ENCODE measurements at regions not wholly inside any gene's neighbourhood (a gene's known extent, or its start where the extent isn't known, plus 50 kb on each side); places are given as distances from the start of the nearest gene placed in this dataset.
"Not testable (repeated sequence)": the region's sequence is repeated elsewhere in the genome, so short reads cannot be mapped to it uniquely, and the experiment has no call there.

- H3K27ac Mint-ChIP-seq, result no peak overlapping the region
- H3K4me3 Mint-ChIP-seq, result no peak overlapping the region
- no peaks in the 10 kb centered on the region for H3K4me1 Mint-ChIP-seq
- DNase-seq, result no peak
- POLR2A ChIA-PET, result no interaction called here
- no peaks in the 10 kb centered on the region for H3K36me3 Mint-ChIP-seq (ENCODE audit: low read depth)
- CTCF ChIA-PET, result no interaction called here
- H3K9me3 Mint-ChIP-seq, result peaks cover 4% of the 10 kb centered on the region
- no peaks in the 10 kb centered on the region for H3K27me3 Mint-ChIP-seq
Observed at GRCh38 chr2:124995185-124995912, 970.3 kb downstream of the CNTNAP5 start.

GRCh38 chr2:124996406-124996805 lies 971.3 kb downstream of the CNTNAP5 start:
- H3K36me3 Mint-ChIP-seq (ENCODE audit: low read depth), result no peaks in the 10 kb centered on the region
- H3K4me1 Mint-ChIP-seq, result no peaks in the 10 kb centered on the region
- POLR2A ChIA-PET, result no interaction called here
- DNase-seq, result no peak
- no peak overlapping the region for H3K27ac Mint-ChIP-seq
- H3K9me3 Mint-ChIP-seq, result peaks cover 4% of the 10 kb centered on the region
- H3K4me3 Mint-ChIP-seq, result no peak overlapping the region
- CTCF ChIA-PET, result no interaction called here
- no peaks in the 10 kb centered on the region for H3K27me3 Mint-ChIP-seq

GRCh38 chr2:124999906-125000305 lies 974.8 kb downstream of the CNTNAP5 start:
- no peak for DNase-seq
- Mint-ChIP-seq H3K36me3 (ENCODE audit: low read depth) (no peaks in the 10 kb centered on the region), H3K27me3 (no peaks in the 10 kb centered on the region), H3K9me3 (peaks cover 6% of the 10 kb centered on the region), H3K4me3 (no peak overlapping the region), H3K27ac (no peak overlapping the region), H3K4me1 (no peaks in the 10 kb centered on the region)
- ChIA-PET POLR2A (no interaction called here), CTCF (no interaction called here)

GRCh38 chr2:125004106-125004800 lies 979.2 kb downstream of the CNTNAP5 start:
- ChIA-PET CTCF (no interaction called here), POLR2A (no interaction called here)
- no peak for DNase-seq
- Mint-ChIP-seq H3K36me3 (ENCODE audit: low read depth) (no peaks in the 10 kb centered on the region), H3K4me1 (no peaks in the 10 kb centered on the region), H3K4me3 (no peak overlapping the region), H3K27me3 (no peaks in the 10 kb centered on the region), H3K27ac (no peak overlapping the region), H3K9me3 (peaks cover 2% of the 10 kb centered on the region)

GRCh38 chr2:125006676-125007075 lies 981.6 kb downstream of the CNTNAP5 start:
- Mint-ChIP-seq H3K4me1 (no peaks in the 10 kb centered on the region), H3K27ac (no peak overlapping the region), H3K27me3 (no peaks in the 10 kb centered on the region), H3K36me3 (ENCODE audit: low read depth) (no peaks in the 10 kb centered on the region), H3K9me3 (peaks cover 1% of the 10 kb centered on the region), H3K4me3 (no peak overlapping the region)
- POLR2A ChIA-PET, result no interaction called here
- DNase-seq, result no peak
- CTCF ChIA-PET, result no interaction called here

GRCh38 chr2:125028721-125029120 lies 1003.6 kb downstream of the CNTNAP5 start:
- POLR2A ChIA-PET; H3K27me3 Mint-ChIP-seq; DNase-seq; H3K27ac Mint-ChIP-seq; CTCF ChIA-PET; H3K4me3 Mint-ChIP-seq; H3K4me1 Mint-ChIP-seq; H3K36me3 Mint-ChIP-seq (ENCODE audit: low read depth): not testable (repeated sequence)
- peaks cover 21% of the 10 kb centered on the region for H3K9me3 Mint-ChIP-seq

DNA sequence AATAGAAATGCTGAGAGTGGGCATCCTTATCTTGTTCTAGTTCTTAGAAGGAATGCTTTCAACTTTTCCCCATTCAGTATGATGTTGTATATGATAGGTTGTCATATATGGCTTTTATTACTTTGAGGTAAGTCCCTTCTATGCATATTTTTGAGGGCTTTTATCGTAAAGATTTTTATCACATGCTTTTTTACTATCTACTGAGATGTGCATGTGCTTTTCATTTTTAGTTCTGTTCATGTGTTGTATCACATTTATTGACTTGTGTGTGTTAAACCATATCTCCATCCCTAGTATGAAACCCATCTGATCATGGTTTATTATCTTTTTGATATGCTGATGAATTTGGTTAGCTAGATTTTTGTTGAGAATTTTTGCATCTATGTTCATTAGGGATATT lies 1008.8 kb downstream of the CNTNAP5 start:
- DNase-seq, result no peak
- ChIA-PET POLR2A (no interaction called here), CTCF (no interaction called here)
- no peaks in the 10 kb centered on the region for H3K36me3 Mint-ChIP-seq (ENCODE audit: low read depth)
- no peak overlapping the region for H3K4me3 Mint-ChIP-seq
- H3K27me3 Mint-ChIP-seq, result no peaks in the 10 kb centered on the region
- H3K4me1 Mint-ChIP-seq, result no peaks in the 10 kb centered on the region
- no peak overlapping the region for H3K27ac Mint-ChIP-seq
- H3K9me3 Mint-ChIP-seq, result peaks cover 9% of the 10 kb centered on the region

- H3K4me3 Mint-ChIP-seq, result no peak overlapping the region
- ChIA-PET POLR2A (no interaction called here), CTCF (no interaction called here)
- H3K27ac Mint-ChIP-seq, result no peak overlapping the region
- H3K9me3 Mint-ChIP-seq, result peaks cover 10% of the 10 kb centered on the region
- H3K4me1 Mint-ChIP-seq, result no peaks in the 10 kb centered on the region
- no peaks in the 10 kb centered on the region for H3K36me3 Mint-ChIP-seq (ENCODE audit: low read depth)
- no peak for DNase-seq
- H3K27me3 Mint-ChIP-seq, result no peaks in the 10 kb centered on the region
Observed at GRCh38 chr2:125037135-125037653, 1012.1 kb downstream of the CNTNAP5 start.

DNA sequence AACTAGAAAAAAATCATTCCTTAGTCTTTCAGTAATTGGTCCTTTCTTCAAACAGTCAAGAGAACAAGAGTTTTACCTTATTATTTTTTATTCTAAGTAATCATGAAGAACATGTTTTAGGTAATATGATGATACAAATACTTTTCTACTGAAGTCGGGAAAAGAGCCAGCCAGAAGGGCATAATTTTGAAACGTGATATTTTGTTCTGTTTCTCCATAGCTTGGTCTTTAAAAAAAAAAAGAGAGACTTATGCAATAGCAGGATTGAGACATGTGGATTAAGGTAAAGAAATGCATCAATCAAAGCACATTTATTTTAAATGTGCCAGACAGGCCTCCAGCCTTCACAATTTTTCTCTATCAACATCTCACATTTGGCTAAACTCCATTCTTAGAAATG lies 1016.8 kb downstream of the CNTNAP5 start:
- Mint-ChIP-seq H3K27me3 (no peaks in the 10 kb centered on the region), H3K4me3 (no peak overlapping the region), H3K4me1 (no peaks in the 10 kb centered on the region), H3K27ac (no peak overlapping the region), H3K9me3 (peaks cover 4% of the 10 kb centered on the region), H3K36me3 (ENCODE audit: low read depth) (no peaks in the 10 kb centered on the region)
- ChIA-PET POLR2A (no interaction called here), CTCF (no interaction called here)
- no peak for DNase-seq

- Mint-ChIP-seq H3K4me3 (no peak overlapping the region), H3K36me3 (ENCODE audit: low read depth) (no peaks in the 10 kb centered on the region), H3K27ac (no peak overlapping the region), H3K4me1 (no peaks in the 10 kb centered on the region), H3K9me3 (peaks cover 4% of the 10 kb centered on the region), H3K27me3 (no peaks in the 10 kb centered on the region)
- POLR2A ChIA-PET, result no interaction called here
- DNase-seq, result no peak
- CTCF ChIA-PET, result no interaction called here
Observed at GRCh38 chr2:125042727-125043126, 1017.6 kb downstream of the CNTNAP5 start.

DNA sequence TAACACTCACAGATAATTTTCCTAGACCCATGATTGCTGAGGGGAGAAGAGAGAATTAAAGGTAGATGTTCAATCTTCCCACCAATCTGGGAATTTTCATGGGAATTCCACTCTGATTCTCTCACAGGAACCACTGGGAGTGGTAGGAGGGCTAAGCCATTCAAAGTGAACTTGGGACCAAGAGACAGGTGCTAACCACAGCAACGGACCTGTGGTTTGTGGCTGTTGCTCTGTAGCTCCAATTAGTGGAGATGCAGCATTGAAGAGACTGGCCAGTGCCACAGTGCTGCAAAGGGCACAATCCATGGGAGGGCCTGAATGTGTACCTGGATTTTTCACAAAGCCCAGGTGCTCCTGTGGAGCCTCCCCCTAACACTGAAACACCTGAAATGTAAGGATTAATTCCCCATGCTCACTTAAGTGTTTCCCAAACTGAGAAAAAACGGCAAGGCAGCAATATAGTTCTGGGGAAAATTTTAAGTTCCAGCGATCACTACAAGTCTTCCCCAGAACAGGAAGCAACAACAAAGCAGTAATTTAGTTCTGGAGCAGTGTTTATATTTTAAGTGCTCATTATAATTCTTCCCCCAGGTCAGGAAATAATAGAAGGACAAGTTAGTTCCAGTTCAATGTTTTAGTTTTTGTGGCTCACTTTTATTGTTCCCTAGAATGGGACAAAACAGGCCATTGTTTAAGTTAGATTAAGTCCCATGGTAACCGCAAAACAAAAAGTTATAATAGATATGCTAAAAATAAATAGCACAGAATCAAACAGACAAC lies 1045.8 kb downstream of the CNTNAP5 start:
- CTCF ChIA-PET, result no interaction called here
- POLR2A ChIA-PET, result no interaction called here
- H3K9me3 Mint-ChIP-seq, result peaks cover 5% of the 10 kb centered on the region
- no peaks in the 10 kb centered on the region for H3K4me1 Mint-ChIP-seq
- DNase-seq, result no peak
- no peaks in the 10 kb centered on the region for H3K27me3 Mint-ChIP-seq
- no peak overlapping the region for H3K27ac Mint-ChIP-seq
- H3K4me3 Mint-ChIP-seq, result no peak overlapping the region
- no peaks in the 10 kb centered on the region for H3K36me3 Mint-ChIP-seq (ENCODE audit: low read depth)

GRCh38 chr2:125073440-125073839 lies 1048.4 kb downstream of the CNTNAP5 start:
- Mint-ChIP-seq H3K9me3 (peaks cover 5% of the 10 kb centered on the region), H3K4me3 (no peak overlapping the region), H3K27me3 (no peaks in the 10 kb centered on the region), H3K4me1 (no peaks in the 10 kb centered on the region), H3K36me3 (ENCODE audit: low read depth) (no peaks in the 10 kb centered on the region), H3K27ac (no peak overlapping the region)
- ChIA-PET CTCF (no interaction called here), POLR2A (no interaction called here)
- no peak for DNase-seq

GRCh38 chr2:125085904-125086303 lies 1060.8 kb downstream of the CNTNAP5 start:
- no peak overlapping the region for H3K27ac Mint-ChIP-seq
- CTCF ChIA-PET, result no interaction called here

More at GRCh38 chr2:125085904-125086303, 1060.8 kb downstream of the CNTNAP5 start:
- Mint-ChIP-seq H3K4me3 (no peak overlapping the region), H3K27me3 (no peaks in the 10 kb centered on the region), H3K36me3 (ENCODE audit: low read depth) (no peaks in the 10 kb centered on the region), H3K9me3 (peaks cover 11% of the 10 kb centered on the region), H3K4me1 (no peaks in the 10 kb centered on the region)
- POLR2A ChIA-PET, result no interaction called here
- DNase-seq, result no peak
